HG02798 (cell line): ENCODE measurements at regions not wholly inside any gene's neighbourhood (a gene's known extent, or its start where the extent isn't known, plus 50 kb on each side); places are given as distances from the start of the nearest gene placed in this dataset.

Experiments used
- ATAC-seq: cut with Tn5 transposase; IDR thresholded peaks from one replicate; pipeline ENCODE4 v1.9.1; 2021; ENCODE audit warnings: mild to moderate bottlenecking; ENCODE audit not compliant: unreplicated experiment, poor library complexity

DNA sequence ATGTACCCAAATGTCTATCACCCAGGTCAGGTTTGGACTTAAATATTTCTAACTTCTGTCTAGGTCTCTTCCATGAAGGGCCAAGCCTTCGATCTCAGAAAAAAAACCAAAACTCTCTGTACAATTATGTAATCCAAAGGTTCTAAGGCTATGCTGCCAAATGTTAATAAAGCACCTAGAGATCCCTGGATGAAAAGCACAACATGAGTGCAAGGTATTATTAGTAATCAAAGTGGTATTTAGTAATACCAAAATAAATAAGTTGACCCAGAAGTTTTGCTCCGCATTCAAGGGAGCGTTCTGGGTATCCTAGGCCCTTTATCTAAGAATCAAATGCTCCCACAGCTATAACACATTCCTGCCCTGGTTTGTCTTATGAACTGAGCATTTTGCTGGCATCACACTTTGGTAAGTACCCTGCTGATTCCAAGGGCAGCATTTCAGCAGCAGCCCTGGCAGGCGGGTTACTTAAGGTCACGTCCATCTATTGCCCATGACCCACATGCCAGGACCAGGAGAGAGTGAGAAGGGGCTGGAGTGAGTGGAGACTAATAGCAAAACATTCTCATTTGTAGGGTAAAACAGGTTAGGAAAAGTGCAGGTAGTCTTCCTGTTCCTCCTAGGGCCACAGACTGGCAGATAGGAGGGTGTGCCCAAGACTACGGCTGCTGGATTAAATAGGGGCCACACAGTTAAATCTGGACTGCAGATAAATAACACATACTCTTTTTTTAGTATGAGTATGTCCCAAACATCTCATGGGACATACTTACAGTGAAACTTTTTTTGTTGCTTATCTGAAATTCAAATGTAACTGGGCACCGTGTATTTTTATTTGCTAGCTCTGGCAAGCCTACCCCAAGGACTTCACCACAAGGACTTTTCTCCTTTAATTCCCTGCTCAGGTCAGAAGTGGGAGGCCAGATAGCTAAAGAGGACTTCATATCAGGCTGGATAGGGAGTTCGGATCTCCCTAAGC lies 76.0 kb upstream of the SNRK start:
- no peak for ATAC-seq

DNA sequence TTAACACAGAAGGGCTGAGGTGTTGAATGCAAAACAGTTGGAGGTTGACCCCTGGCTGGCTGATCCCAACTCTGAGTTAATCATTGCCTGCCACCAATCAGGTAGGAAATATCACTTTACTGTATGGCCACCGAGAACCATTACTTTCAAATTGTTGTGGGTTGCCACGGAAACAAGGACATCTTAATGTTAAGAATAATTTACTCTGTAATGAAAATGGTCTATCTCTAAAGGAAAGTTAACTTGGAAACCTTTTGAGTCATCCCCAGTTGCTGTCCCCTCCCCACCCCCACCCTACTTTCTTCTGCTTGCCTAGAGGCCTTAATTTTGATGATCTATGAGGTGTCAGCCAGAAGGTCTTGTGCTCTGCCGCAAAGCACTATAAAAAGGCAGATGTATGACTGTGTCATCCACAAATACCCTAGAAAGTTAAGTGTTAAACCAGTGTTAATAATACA lies 78.7 kb upstream of the SNRK start:
- peak; percentile 45 for ATAC-seq

DNA sequence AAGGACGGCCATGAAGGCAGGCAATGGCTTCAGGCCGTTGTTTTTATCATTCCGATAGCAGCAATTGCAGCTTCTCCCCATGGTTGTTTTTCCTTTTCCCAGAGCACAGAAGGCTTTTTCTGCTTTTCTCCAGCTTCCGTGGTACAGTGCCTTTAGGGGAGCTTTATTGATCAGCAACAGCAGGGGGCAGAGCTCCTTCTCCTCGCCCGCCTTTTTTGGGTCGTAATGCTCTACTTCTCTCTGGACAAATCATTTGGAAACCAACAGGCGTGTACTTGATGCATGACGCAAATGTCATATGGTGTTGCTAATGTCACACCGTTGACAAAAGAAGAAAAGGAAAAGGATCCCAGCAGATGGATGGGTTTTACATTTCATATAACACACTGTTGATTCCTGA lies 79.7 kb upstream of the SNRK start:
- ATAC-seq, result no peak

DNA sequence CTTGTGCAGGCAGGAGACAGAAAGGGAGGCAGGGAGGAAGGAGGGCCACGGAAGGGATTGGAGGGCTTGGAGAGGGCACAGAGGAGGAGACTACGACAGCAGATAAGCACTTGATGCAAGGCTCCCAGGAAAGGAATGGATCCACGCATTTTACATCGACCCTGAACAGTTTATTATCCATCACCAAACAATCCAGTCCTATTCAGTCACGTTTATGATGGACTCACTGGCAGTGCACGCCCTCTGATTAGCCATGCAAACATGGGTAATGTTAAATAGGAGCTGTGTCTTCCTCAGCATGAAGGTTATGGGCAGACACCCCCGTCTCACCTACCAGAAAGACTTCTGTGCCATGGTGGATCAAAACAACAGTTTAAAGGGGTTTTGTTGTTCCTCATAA lies 80.2 kb upstream of the SNRK start:
- ATAC-seq, result no peak

DNA sequence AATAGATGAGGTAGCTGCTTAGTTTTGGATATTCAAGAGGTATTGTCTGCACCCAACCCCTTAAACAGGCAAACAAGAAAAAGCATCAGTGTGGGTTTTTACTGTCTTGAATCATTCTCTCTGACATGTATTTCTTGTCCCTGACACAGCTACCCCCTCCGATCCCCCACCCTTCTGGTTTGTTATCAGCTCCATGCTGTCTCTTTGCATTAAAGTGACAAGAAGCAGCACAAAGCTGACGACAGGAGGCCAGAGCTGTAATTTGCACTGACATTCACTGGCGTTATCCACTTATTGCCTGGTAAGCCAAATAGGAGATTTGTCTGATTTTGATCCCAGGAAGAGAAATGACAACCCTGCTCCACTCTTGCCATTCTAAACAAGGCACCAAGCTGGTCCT lies 83.3 kb upstream of the SNRK start:
- ATAC-seq, result no peak

DNA sequence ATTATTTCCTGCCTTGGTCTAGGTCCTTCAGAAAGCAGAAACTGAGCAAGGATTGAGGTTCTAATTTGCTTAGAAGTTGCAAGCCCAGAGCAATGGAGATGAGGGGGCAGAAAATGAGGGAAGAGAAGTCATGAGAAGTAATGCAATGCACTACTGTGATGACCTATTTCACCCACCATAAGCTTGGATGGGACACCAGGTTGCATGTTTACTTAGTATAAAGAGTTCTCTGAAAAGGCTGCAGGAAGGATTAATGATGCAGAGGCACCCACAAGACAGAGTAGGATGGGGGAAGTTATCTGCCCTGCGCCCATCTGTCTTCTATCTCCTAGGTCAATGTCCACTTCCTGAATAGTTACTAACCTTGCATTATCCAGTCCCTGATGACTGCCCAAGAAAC lies 84.8 kb upstream of the SNRK start:
- no peak for ATAC-seq

DNA sequence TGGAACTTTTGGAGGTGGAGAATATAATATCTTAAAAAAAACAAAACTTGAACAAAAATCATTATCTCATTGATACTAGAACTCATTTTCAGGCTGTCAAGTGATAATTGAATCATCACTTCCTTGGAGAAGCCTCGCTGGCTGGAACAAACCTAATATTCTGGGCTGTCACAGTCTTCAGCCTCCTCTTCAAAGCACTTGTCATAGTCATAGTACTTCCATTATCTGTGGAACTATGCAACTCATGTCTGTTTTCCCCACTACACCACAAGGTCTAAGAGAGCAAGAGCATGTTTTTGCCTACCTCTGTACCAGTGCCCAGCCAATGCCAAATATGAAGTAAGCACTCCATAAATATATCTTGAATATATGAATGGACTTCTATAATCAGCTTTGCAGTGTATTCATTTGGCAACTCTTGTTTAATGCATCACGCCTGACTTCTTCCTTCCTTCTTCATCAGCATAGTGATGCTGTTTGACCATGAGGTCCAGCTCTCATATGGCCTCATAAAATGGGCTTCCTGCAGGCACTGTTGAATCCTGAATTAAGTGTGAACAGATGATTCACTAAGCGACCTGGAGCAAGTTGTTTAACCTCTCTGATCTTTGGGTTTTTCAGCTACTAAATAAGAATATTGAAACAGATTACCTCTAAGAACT lies 86.6 kb upstream of the SNRK start:
- no peak for ATAC-seq

DNA sequence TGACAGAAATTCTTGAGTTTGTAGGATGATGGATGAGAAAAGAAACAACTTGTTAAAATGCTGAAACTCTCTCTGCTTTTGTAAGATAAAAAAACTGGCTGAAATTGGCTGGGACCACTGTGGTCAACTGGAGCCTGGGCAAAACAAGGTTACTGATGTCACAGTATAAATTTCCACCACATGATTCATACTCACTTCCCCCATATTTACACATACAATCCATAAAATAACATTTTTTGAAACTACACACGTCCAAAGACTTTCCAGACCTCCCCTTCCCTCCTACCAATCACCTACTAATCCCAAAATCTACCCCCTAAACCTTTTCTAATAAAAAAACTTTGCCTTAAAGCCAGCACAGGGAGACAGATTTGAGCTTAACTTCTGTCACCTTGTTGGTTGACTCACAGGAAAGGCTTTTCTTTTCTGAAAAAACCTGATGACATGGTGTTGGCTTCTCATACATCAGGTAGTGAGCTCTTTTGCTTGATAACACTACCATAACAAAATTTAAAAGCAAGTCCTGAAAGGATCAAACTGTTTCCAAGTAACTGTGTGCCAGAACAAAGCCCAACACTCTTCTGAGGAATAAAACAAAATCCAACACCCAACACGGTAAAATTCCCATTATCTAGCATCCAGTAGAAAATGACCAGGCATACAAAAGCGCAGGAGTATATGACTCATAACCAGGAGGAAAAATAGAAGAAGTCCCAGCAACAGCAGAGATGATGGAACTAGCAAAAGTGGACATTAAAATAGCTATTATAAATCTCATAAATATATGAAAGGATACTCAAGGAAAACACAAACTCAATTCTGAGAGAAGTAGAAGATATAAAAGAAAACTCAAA lies 87.3 kb upstream of the SNRK start:
- ATAC-seq, result no peak

DNA sequence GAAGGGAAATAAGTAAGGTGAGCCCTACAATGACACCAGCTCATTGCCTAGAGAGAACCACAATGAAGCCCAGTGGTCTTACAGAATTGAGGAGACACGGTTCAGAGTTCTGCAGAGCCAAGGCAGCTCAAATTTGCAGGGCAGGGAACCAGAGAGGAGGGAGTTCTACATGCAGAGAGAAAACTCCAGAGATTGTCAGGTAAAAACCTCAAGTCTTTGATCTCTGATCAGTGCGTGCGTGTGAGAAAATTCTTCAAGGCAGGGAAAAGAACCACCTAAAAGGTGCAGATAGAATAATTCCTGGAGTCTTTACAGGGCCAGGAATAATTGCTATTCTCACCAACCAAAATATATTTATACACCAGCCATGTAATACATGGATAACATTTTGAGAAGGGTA lies 88.0 kb upstream of the SNRK start:
- no peak for ATAC-seq

DNA sequence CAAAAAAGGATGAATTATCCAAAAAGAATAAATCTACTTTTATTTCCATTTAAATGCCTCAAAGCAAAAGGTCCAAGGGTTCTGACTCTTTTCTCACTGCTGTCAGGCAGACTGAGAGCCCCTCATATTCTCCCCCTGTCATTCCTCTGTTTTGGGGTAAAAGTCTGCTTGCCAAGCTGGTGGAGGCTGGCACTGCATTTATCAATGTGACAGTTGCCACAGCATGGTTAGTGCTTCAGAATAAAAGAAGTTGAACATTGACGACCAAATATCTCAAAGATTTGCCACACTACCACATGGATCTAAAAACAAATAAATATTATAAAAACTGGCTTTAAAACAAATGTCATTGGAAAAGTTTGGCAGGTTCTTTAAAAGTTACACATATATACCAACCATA lies 89.2 kb upstream of the SNRK start:
- no peak for ATAC-seq

DNA sequence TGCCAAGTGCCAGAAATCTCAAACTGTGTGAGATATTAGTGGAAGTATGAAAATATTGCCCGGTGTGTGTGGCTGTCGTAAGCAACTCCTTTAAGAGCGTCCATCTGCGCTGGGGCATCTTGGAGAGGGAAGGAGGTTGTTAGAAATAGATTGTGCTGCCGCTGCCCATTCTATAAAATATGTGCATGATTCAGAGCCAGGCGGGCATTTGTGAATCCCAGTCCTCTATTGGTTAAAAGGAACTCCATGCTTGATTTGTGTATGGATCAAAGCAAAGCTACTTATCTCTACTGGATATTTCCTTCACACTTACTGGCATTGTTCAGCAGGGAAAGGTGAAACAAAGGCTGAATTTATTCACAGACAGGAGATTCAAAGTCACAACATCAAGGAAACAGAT lies 89.6 kb upstream of the SNRK start:
- ATAC-seq, result no peak

DNA sequence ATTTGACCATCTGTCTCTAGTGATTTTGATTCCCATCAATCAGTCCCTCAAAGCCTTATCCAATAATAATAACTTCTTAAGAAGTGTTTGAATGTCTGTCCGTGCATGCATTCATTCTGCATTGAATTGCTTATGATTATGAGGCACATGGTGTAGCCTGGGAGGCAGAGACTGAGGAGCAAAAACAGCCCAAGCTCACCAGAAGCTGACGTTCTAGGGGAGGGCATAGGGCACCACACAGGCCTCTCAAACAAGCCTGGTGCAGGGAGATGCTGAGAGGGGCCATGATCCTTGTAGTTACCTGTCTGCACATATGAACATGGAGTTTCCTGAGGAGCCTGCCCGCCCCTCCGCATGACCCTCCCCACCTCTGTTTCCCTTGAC lies 89.2 kb upstream of the POMGNT2 start:
- ATAC-seq, result no peak

DNA sequence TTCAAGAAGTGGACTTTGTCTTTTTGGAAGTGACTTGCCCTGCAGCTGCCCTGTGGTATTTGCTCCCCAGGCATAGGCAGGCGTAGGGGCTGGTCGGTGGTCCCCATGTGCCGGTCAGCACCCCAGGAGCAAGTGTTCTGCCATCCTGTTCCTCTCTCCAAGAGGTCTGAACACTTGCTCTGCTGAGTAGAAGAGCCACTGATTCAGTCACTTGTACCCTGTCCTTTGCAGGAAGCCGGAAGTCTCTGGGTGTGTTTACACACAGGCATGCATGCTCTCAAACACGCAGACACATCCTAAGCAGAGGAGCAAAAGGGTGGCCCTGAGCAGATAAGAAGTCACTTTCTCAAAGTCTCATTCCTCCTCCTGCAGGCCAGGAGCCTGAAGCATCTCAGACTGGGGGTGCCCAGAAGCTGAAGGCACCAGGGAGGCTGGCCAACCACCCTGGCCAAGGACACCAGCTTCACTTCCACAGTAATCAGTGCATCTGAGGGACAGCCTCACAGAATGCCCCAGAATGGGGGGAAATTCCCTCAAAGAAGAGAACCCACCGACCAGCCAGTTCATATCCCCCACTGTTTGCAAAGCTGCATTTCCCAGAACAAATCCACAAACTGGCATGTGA lies 88.7 kb upstream of the POMGNT2 start:
- no peak for ATAC-seq

DNA sequence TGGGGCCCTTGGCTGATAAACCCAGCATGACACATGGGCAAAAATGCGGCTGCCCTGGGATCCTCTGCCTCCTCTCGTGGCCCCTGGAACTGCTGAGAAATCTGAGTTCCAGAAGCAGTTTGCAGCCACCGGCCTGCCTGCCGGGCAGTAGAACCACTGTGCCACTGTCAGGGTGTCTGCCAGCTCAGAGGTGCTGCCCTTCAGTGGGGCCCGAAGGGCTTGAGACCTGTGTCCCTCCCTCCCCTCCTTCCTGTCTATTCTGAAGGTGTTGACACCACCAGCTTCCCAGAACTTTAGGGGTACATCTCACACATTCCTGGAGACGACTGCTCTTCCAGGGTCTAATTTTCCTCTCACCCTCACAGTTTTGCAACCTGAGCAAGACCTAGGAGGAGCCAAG lies 88.2 kb upstream of the POMGNT2 start:
- ATAC-seq, result no peak

DNA sequence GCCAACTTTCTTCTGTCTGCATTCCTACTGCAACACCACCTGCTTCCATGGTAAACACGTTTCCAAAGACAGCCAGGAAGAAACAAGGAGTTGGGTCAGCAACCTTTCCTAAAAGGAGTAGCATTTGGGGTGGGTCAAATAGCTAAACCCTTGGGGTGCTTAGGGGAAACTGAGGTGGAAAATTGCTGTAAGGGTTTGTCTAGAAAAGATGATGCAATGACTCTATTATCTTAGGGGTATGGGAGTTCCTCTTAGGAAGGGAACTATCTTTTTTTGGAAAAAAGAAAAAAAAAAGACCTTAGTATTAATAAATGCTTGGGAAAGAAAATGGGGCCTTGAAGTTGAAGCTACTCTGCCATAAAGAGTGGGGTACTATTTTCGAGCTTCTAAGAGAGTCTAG lies 86.1 kb upstream of the POMGNT2 start:
- ATAC-seq, result no peak

DNA sequence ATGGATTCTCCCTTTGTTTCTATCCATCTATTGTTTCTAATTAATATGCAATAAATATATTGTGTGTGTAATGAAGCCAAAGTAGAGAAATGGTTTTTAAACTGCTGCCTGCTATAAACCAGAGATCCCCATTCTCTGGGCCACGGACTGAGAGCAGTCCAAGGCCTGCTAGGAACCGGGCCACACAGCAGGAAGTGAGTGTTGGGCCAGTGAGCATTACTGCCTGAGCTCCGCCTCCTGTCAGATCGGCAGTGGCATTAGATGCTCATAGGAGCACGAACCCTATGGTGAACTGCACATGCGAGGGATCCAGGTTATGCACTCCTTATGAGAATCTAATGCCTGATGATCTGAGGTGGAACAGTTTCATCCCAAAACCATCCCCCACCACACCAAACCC lies 85.2 kb upstream of the POMGNT2 start:
- ATAC-seq, result no peak

DNA sequence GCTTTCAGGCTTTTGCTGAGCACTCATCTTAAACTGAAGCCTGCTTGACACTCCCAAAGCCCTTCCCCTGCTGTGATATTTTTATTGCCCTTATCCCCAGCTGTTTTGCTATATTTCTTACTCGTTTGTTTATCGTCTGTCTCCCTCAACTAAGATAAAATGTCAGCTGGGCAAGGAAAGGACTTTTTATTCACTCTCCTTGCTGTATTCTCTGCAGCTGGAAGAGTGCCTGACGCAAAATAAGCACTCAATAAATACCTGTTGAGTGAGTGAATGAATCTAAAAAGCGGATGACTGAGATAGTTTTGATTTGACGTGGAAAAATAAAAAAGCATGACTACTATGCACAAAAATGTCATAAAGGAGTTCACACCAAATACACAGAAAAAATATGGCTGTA lies 84.8 kb upstream of the POMGNT2 start:
- ATAC-seq, result no peak

DNA sequence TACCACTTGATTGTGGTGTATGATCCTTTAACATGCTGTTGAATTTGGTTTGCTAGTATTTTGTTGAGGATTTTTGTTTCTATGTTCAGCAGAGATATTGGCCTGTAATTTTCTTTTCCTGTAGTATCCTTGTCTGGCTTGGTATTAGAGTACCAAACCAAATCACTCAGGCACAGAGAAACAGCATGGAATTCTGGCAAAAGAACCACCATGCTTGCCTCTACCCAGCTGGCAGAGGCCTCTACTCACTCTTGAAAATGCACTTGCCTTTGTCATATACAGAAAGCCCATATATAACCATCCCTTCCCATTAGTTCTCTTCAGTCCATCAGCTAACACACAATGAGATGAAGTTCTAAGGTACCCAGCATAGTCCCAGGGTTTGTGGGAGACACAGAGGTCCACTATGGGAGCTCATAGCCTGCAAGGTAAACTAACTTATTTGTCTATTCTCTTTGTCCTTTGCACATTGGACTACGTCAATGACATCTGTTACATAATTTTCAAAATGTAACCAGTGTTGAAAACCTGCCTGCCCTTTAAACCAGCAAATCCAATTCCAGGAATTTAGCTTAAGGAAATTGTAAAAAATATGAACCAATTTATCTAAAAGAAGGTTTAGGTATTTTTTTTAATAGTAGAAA lies 82.1 kb upstream of the POMGNT2 start:
- no peak for ATAC-seq

DNA sequence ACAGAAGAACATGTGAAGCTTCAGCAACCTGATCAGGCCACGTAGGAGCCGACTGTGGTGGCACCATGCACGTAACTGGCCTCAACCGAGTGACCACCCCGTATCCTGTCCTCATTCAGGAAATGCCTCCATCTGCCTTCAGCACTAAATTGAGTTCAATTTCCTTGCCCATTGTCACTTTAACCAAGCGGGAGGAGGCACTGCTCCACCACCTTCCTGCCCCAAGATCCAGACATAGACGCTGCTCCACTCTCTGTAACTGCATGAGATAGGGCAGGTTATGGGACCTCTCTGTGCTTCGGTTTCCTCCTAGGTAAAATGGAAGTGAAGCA lies 80.1 kb upstream of the POMGNT2 start:
- ATAC-seq, result no peak
